Mucosa of descending colon (tissue), 3 donors: ENCODE measurements at regions not wholly inside any gene's neighbourhood (a gene's known extent, or its start where the extent isn't known, plus 50 kb on each side); places are given as distances from the start of the nearest gene placed in this dataset.

Experiments
- ATAC-seq: fragments of 200-7000 bp; cut with Tn5 transposase; one replicate; pipeline ENCODE4 v1.9.1; 2020; ENCODE audit warnings: mild to moderate bottlenecking, moderate library complexity
- DNase-seq, 3 donors: peaks; one replicate each; pipeline ENCODE4 v3.0.0-alpha.2; 2020
- H3K36me3 ChIP-seq: fragments of 200-600 bp; one replicate; pipeline ENCODE4 v1.8.0; 2021; ENCODE audit warnings: low read depth, mild to moderate bottlenecking
- H3K4me1 ChIP-seq: fragments of 200-600 bp; one replicate; pipeline ENCODE4 v1.8.0; 2021; ENCODE audit warnings: low read depth, mild to moderate bottlenecking
- H3K4me3 ChIP-seq: fragments of 200-600 bp; one replicate; pipeline ENCODE4 v1.8.0; 2021; ENCODE audit warnings: mild to moderate bottlenecking
- H3K9me3 ChIP-seq: fragments of 200-600 bp; one replicate; pipeline ENCODE4 v1.8.0; 2021; ENCODE audit warnings: mild to moderate bottlenecking
- intact Hi-C, 2 donors: fragments of 100-400 bp; cut with DNase I in 1 of 2; cut with micrococcal nuclease in 1 of 2; formaldehyde crosslinking; loops; one replicate each; pipeline versions ENCODE4 v1.11.0 to v1.11.1; 2022; cut with DNase I, micrococcal nuclease
- TF ChIP-seq, protein P1 (sequence below): fragments of 200-600 bp; IDR thresholded peaks from one replicate; pipeline ENCODE4 v1.8.0; 2022; ENCODE audit warnings: antibody characterized with exemption, mild to moderate bottlenecking
- donor health status: DM: no; HTN: no; CAD: no; lungs with moderate emphysema.
- donor health status: DM: no; HTN: no; CAD: no.
- donor health status: DM: no; HTN: yes; CAD: no.

DNA sequence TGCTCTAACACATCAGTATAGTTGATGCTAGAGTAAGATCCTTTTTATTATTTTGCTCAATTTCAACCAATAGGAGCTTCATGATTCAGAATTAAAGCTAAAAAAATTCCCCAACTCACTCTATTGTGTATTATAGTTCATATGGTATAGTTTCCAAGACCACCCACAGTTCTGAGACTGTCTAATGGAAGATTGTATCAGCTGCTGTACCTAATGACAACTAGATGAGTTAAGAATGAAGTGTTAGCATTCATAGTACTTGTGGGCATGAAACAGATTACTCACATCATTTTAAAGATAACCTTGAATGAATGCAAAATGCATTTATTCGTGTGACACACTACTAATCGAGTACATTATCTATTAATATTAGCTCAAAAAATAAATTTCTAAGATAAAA is 289.9 kb upstream of the ATP11B start:
- Histone ChIP-seq H3K4me1 (no peaks in the 10 kb centered on the region), H3K4me3 (no peak overlapping the region), H3K9me3 (no peaks in the 10 kb centered on the region), H3K36me3 (no peaks in the 10 kb centered on the region)
- no peak for DNase-seq
- intact Hi-C loops = no loop called here
- TF ChIP-seq, protein P1, sequence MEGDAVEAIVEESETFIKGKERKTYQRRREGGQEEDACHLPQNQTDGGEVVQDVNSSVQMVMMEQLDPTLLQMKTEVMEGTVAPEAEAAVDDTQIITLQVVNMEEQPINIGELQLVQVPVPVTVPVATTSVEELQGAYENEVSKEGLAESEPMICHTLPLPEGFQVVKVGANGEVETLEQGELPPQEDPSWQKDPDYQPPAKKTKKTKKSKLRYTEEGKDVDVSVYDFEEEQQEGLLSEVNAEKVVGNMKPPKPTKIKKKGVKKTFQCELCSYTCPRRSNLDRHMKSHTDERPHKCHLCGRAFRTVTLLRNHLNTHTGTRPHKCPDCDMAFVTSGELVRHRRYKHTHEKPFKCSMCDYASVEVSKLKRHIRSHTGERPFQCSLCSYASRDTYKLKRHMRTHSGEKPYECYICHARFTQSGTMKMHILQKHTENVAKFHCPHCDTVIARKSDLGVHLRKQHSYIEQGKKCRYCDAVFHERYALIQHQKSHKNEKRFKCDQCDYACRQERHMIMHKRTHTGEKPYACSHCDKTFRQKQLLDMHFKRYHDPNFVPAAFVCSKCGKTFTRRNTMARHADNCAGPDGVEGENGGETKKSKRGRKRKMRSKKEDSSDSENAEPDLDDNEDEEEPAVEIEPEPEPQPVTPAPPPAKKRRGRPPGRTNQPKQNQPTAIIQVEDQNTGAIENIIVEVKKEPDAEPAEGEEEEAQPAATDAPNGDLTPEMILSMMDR = no peak
- ATAC-seq = no peak

- Histone ChIP-seq H3K36me3 (no peaks in the 10 kb centered on the region), H3K4me3 (no peak overlapping the region), H3K9me3 (no peaks in the 10 kb centered on the region), H3K4me1 (no peaks in the 10 kb centered on the region)
- intact Hi-C loops = no loop called here
- no peak for DNase-seq
- TF ChIP-seq, protein P1 = no peak
- ATAC-seq = no peak
Observed at GRCh38 chr3:182508919-182509711, 284.2 kb upstream of the ATP11B start.

DNA sequence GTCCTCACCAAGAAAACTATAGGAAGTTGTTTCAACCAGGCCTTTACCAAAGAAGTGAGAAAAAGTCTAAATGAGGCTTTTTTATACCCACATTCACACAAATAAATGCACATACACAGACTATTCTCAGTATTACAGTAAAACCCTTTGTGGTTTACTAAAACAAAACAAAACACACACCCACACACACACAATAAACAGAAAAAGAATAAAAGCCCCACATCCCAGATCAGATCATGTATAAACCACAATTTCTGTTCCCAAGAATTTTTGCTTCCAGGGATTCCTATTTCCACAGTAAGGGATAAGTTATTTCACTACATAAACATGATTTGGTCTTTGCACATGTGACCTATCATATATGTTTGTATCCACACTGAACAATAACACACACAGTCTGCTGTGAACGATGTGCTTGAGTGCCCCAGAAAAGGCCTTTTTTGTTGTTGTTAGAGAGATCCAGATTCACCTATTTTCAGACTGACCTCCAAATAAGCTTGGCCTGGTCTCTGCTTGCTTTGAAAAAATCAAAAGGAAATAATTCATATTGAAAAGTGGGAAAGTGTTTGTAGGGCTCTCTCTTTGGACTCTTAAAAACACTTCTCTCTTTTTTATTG is 283.4 kb upstream of the ATP11B start:
- no peaks in the 10 kb centered on the region for H3K36me3 ChIP-seq
- intact Hi-C loops = no loop called here
- no peak overlapping the region for H3K4me3 ChIP-seq
- DNase-seq (no peak), ATAC-seq (no peak)
- TF ChIP-seq, protein P1 = no peak
- no peaks in the 10 kb centered on the region for H3K9me3 ChIP-seq
- no peaks in the 10 kb centered on the region for H3K4me1 ChIP-seq

GRCh38 chr3:182514236-182514964 is 278.9 kb upstream of the ATP11B start:
- DNase-seq = no peak
- TF ChIP-seq, protein P1 = no peak

DNA sequence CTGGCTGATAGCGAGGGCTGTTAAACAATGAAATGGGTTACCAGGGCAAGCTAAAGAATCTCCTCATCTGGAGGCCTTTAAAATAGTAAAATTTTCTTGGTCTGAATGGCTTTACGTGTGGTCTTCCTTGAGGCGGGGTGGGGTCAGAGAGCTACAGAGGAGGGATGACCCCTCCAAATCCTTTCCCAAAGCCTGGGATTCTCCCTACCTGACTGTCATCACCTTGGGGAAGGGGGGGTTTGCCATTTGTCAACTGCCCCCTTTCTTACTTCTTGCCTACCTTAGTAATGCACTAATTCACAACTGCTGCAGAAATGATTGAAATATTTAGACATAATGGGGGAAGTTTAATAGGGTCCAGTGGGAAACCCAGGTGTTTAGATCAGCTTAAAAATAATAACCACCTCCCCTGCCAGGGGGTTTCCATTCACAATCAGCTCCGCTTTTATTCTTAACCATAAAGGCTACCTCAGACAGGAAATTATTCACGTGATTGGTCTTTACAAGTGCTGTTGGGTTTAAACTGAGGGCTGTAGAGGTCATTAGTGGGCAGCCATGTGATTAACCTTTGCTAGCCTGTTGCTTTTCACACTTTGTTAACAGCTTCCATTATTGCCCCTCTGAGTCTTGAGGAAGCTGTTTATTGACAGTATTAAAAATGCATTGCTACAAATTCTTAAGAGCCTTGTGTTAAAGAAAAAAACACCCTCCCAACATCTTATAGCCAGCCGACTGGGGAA is 276.5 kb upstream of the ATP11B start:
- Histone ChIP-seq H3K4me1 (no peaks in the 10 kb centered on the region), H3K36me3 (no peaks in the 10 kb centered on the region), H3K9me3 (no peaks in the 10 kb centered on the region), H3K4me3 (no peak overlapping the region)
- intact Hi-C loops = no loop called here
- TF ChIP-seq, protein P1 = no peak
- no peak for ATAC-seq
- DNase-seq = no peak

More at GRCh38 chr3:182514236-182514964, 278.9 kb upstream of the ATP11B start:
- no peaks in the 10 kb centered on the region for H3K36me3 ChIP-seq
- intact Hi-C loops = no loop called here
- H3K9me3 ChIP-seq = no peaks in the 10 kb centered on the region
- no peak overlapping the region for H3K4me3 ChIP-seq
- ATAC-seq = no peak
- H3K4me1 ChIP-seq = no peaks in the 10 kb centered on the region
